Body of pancreas (tissue), 4 donors: ENCODE measurements at regions not wholly inside any gene's neighbourhood (a gene's known extent, or its start where the extent isn't known, plus 50 kb on each side); places are given as distances from the start of the nearest gene placed in this dataset.
"Not testable (repeated sequence)": the region's sequence is repeated elsewhere in the genome, so short reads cannot be mapped to it uniquely, and the experiment has no call there.

Experiments used
- ATAC-seq: fragments of 150-250 bp; one replicate; pipeline ENCODE4 v1.9.1; 2016
- DNase-seq, 4 donors: peaks; one replicate each; pipeline ENCODE4 v3.0.0-alpha.2; 2019
- H3K27ac ChIP-seq, 4 donors: fragments of 200-600 bp; sonication (generic); 1 replicate in 3 of 4; 2 replicates in 1 of 4; pipeline versions ENCODE4 v1.5.1 to v1.6.1; 2016 to 2019; ENCODE audit warnings: mild to moderate bottlenecking in 1 of 4, mixed read lengths in 1 of 4, moderate library complexity in 1 of 4
- H3K27me3 ChIP-seq, 2 donors: fragments of 200-600 bp; sonication (generic); one replicate each; pipeline ENCODE4 v1.6.0; 2016; ENCODE audit warnings: mild to moderate bottlenecking in 1 of 2
- H3K36me3 ChIP-seq, 2 donors: fragments of 200-600 bp; sonication (generic); replicated peaks in 1 of 2; 2 replicates each; pipeline ENCODE4 v1.5.1; 2016; ENCODE audit warnings: low read depth in 2 of 2; ENCODE audit not compliant: insufficient read depth in 1 of 2
- H3K4me1 ChIP-seq: fragments of 200-600 bp; sonication (generic); one replicate; pipeline ENCODE4 v1.6.0; 2016
- H3K4me3 ChIP-seq, 2 donors: fragments of 200-600 bp; sonication (generic); 1 replicate in 1 of 2; 2 replicates in 1 of 2; pipeline ENCODE4 v1.5.1; 2016 to 2019
- H3K9me3 ChIP-seq, 3 donors: fragments of 200-600 bp; sonication (generic); 1 replicate in 2 of 3; 2 replicates in 1 of 3; pipeline ENCODE4 v1.5.1; 2016
- POLR2A ChIP-seq, 3 donors: fragments of 450-650 bp; IDR thresholded peaks; one replicate each; pipeline ENCODE4 v1.6.1; 2016; ENCODE audit warnings: antibody characterized with exemption in 3 of 3, mild to moderate bottlenecking in 2 of 3
- WGBS, 2 donors: methylation state at CpG; one replicate each; pipeline ENCODE4 v1.1.5; 2017; 5-methylcytosine and 5-hydroxymethylcytosine counted together
- intact Hi-C: fragments of 100-400 bp; cut with DNase I; formaldehyde crosslinking; loops from one replicate; pipeline ENCODE4 v1.15.1; 2023
- TF ChIP-seq, protein P1 (sequence below), 7 experiments: fragments of 450-650 bp in 4 of 7; fragments of 200-600 bp in 3 of 7; sonication (generic) in 3 of 7; IDR thresholded peaks; one replicate each; pipeline ENCODE4 v1.5.1; 2016 to 2019; ENCODE audit warnings: antibody characterized with exemption in 7 of 7

DNA sequence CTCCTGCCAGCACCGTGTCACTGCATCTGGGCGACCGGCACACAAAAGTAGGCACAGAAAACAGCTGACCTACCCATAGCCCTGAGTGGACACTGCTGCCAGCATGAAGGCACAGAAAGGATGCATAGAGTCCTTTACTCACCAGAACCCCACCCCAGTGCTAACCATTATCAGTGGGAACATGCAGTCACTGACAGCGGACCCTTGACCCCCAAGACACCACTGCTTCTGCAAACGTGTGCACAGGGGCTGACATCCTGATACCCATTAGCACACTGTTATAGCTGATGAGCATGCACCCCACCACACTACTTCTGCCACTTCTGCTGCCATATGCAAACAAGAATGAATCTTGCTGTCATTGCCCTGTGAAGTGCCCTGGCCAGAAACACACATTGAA lies 953.0 kb upstream of the NCAM2 start:
- no peak overlapping the region for H3K27ac ChIP-seq
- H3K9me3 ChIP-seq, result no peaks in the 10 kb centered on the region
- H3K4me3 ChIP-seq, result no peak overlapping the region
- intact Hi-C loops, result no loop called here
- no peaks in the 10 kb centered on the region for H3K27me3 ChIP-seq
- no peaks in the 10 kb centered on the region for H3K4me1 ChIP-seq
- no peaks in the 10 kb centered on the region for H3K36me3 ChIP-seq
- no peak for DNase-seq
- ATAC-seq, result no peak
- 75 to 80% methylated on average over 5 of the region's 5 CpGs for WGBS, 2 donors
- TF ChIP-seq, protein P1, sequence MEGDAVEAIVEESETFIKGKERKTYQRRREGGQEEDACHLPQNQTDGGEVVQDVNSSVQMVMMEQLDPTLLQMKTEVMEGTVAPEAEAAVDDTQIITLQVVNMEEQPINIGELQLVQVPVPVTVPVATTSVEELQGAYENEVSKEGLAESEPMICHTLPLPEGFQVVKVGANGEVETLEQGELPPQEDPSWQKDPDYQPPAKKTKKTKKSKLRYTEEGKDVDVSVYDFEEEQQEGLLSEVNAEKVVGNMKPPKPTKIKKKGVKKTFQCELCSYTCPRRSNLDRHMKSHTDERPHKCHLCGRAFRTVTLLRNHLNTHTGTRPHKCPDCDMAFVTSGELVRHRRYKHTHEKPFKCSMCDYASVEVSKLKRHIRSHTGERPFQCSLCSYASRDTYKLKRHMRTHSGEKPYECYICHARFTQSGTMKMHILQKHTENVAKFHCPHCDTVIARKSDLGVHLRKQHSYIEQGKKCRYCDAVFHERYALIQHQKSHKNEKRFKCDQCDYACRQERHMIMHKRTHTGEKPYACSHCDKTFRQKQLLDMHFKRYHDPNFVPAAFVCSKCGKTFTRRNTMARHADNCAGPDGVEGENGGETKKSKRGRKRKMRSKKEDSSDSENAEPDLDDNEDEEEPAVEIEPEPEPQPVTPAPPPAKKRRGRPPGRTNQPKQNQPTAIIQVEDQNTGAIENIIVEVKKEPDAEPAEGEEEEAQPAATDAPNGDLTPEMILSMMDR (IDR thresholded peaks at IDR 0.05), result no peak
- TF ChIP-seq POLR2A (IDR thresholded peaks at IDR 0.05), result no peak

DNA sequence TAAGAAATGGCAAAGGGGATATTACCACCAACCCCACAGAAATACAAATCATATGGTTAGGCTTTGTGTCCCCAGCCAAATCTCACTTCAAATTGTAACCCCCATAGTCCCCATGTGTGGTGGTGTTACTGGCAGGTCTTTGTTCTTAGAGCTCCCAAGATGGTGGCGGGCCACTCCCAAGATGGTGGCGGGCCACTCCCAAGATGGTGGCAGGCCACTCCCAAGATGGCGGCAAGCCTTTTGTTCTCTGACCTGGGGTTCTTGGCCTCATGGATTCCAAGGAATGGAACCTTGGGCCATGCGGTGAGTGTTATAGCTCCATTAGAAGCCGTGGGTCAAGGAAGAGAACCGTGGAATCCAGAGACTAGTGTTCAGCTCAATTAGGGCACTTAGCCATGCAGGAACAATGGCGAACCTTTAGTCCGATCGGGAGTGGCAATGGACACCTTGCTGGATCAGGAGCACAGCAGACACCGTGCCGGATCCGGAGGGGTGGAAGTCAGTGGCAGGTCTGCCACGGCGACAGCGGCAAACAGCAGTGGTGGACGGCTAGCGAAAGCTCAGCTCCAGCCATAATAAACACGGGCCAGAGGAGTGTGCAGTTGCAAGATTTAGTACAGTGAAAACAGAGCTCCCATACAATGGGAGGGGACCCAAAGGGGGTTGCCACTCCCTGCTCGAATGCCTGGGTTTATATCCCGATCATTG lies 949.9 kb upstream of the NCAM2 start:
- DNase-seq, H3K27ac ChIP-seq, H3K4me3 ChIP-seq, H3K36me3 ChIP-seq, ATAC-seq, H3K4me1 ChIP-seq, intact Hi-C loops, H3K9me3 ChIP-seq, H3K27me3 ChIP-seq: not testable (repeated sequence)
- WGBS, 2 donors, result 86 to 88% methylated on average over 14 to 20 of the region's 20 CpGs

DNA sequence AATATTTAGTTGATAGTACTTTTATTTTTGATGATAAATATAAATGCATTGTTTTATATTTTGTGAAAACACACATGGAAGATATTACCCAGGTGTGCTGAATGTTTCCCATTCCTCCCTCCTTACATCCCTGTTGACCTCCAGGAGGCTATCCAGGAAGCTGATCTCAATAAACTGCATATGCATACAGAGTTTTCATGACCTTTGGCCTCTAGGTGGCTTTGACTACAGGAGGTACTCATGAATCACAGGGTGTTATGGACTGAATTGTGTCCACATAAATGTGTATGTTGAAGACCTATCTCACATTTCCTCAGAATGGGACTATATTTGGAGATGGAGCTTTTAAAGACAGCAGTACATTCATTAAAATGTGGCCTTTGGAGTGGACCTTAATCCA lies 914.9 kb upstream of the NCAM2 start:
- H3K9me3 ChIP-seq, result no peaks in the 10 kb centered on the region
- DNase-seq (no peak), ATAC-seq (no peak)
- intact Hi-C loops, result no loop called here
- H3K4me3 ChIP-seq, result no peak overlapping the region
- H3K27ac ChIP-seq, result no peak overlapping the region
- no peaks in the 10 kb centered on the region for H3K36me3 ChIP-seq
- no peaks in the 10 kb centered on the region for H3K4me1 ChIP-seq
- H3K27me3 ChIP-seq, result no peaks in the 10 kb centered on the region
- TF ChIP-seq, protein P1 (IDR thresholded peaks at IDR 0.05), result no peak
- TF ChIP-seq POLR2A (IDR thresholded peaks at IDR 0.05), result no peak

DNA sequence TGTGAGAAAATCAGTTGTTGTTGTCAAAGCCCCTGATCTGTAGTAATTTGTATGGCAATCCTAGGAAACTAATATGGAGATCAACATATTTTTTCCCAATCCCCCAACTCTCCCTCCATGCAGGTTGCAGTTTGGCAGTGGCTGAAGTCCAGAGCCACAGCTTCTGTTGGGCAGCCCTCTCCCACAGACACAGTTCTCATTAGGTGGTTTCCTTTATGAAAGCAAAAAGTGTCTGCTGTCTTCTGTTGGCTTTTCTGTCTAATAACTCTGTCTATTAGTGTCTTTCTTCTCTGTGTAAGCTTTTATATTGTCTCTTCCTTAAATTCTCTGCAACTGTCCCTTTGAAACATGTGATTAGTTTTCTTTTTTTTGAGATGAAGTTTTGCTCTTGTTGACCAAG lies 914.3 kb upstream of the NCAM2 start:
- no peak overlapping the region for H3K4me3 ChIP-seq
- no peaks in the 10 kb centered on the region for H3K36me3 ChIP-seq
- ATAC-seq, result no peak
- no peak overlapping the region for H3K27ac ChIP-seq
- no peaks in the 10 kb centered on the region for H3K4me1 ChIP-seq
- TF ChIP-seq, protein P1 (IDR thresholded peaks at IDR 0.05), result no peak
- TF ChIP-seq POLR2A (IDR thresholded peaks at IDR 0.05), result no peak
- H3K27me3 ChIP-seq, result no peaks in the 10 kb centered on the region
- no peaks in the 10 kb centered on the region for H3K9me3 ChIP-seq
- intact Hi-C loops, result no loop called here
- no peak for DNase-seq

DNA sequence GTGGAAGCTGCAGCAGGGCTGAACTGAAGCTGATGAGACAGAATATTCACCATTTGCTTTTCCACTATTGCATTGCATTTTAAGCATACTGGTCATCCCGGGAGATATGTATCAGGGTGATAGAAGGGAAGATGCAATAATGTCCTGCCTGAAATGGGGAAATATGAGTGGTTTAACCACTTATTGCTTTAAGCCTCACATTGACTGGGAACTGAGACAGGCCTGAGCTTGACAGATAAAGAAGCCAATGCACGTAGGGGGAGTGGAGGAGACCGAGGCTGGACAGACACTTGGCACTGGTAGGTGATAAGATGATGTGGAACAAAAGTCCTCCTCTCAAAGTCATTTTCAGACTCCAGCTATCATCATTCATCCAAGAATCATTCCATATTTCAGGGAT lies 911.7 kb upstream of the NCAM2 start:
- Histone ChIP-seq H3K9me3 (no peaks in the 10 kb centered on the region), H3K4me1 (no peaks in the 10 kb centered on the region), H3K36me3 (no peaks in the 10 kb centered on the region), H3K27ac (no peak overlapping the region), H3K4me3 (no peak overlapping the region), H3K27me3 (no peaks in the 10 kb centered on the region)
- intact Hi-C loops, result no loop called here
- 54 to 66% methylated on average over 3 of the region's 3 CpGs for WGBS, 2 donors
- ATAC-seq, result no peak
- no peak for TF ChIP-seq POLR2A (IDR thresholded peaks at IDR 0.05)
- no peak for DNase-seq

DNA sequence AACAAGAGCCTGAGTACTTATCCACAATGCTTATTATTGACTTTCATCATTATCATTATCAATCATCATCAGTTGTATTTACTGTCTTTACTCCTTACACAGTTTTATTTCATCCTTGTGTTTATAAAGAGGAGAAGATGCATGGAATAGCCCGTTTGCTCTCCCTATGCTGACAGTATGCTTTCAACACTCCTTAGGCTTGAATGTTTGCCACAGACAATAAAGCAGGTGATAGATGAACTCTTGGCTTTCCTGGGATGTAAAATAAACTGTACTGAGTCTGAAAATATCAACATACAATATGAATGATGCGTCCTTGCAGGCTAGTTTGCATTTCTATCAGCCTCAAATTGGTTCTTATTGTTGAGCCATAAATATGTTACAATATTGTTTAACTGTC lies 891.8 kb upstream of the NCAM2 start:
- Histone ChIP-seq H3K27me3 (no peaks in the 10 kb centered on the region), H3K4me3 (no peak overlapping the region), H3K9me3 (no peaks in the 10 kb centered on the region), H3K36me3 (no peaks in the 10 kb centered on the region), H3K4me1 (no peaks in the 10 kb centered on the region), H3K27ac (no peak overlapping the region)
- no peak for TF ChIP-seq POLR2A (IDR thresholded peaks at IDR 0.05)
- TF ChIP-seq, protein P1 (IDR thresholded peaks at IDR 0.05), result no peak
- DNase-seq (no peak), ATAC-seq (no peak)
- intact Hi-C loops, result no loop called here
- WGBS, 2 donors, result 19 to 20% methylated on average over 2 of the region's 2 CpGs
